ENCODE measurements at regions not wholly inside any gene's neighbourhood (a gene's known extent, or its start where the extent isn't known, plus 50 kb on each side); places are given as distances from the start of the nearest gene placed in this dataset.
"Not testable (repeated sequence)": the region's sequence is repeated elsewhere in the genome, so short reads cannot be mapped to it uniquely, and the experiment has no call there.

DNA sequence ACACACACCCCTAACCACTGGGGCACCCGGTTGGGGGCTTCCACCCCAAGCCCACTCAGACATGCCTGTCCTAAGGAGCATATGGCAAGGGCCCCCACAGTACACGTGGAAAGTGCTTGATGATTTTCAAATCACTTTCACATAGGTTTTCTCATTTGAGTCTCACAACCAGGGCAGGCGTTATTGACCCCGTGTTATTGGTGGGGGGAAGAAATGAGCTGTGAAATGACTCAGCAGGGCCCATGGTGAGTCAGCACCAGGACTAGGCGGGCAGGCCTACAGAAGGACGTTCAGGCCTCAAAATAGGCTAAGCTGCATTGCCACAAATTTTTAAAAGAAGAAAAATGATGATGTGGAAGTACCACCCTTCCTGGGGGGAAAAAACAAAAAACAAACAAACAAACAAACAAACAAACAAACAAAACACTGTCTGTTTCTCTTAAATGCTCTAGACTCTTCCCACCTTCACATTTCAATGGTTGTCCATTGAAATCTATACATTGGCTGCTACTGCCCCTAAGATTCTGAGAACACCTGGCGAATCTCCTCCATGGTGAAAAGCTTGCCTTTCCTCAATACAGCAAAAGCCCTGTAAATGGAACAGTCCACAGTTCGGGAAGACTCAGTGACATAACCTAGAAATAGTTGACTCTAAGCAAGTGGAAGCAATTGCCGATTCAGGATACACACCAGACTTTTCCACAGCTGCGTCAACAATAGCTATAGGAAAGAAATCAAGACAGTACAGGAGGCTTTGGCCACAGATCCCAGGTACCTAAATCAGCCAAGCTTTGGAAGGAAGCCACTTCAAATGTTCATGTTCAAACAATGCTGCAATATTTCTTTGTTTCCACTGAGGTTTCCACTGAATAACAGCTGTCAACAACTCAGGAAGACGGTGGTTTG is 234.7 kb downstream of the TOMM20 start:
- no peaks in the 10 kb centered on the region for H3K36me3 ChIP-seq (replicated peaks)
- TF ChIP-seq, protein P1, sequence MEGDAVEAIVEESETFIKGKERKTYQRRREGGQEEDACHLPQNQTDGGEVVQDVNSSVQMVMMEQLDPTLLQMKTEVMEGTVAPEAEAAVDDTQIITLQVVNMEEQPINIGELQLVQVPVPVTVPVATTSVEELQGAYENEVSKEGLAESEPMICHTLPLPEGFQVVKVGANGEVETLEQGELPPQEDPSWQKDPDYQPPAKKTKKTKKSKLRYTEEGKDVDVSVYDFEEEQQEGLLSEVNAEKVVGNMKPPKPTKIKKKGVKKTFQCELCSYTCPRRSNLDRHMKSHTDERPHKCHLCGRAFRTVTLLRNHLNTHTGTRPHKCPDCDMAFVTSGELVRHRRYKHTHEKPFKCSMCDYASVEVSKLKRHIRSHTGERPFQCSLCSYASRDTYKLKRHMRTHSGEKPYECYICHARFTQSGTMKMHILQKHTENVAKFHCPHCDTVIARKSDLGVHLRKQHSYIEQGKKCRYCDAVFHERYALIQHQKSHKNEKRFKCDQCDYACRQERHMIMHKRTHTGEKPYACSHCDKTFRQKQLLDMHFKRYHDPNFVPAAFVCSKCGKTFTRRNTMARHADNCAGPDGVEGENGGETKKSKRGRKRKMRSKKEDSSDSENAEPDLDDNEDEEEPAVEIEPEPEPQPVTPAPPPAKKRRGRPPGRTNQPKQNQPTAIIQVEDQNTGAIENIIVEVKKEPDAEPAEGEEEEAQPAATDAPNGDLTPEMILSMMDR (IDR thresholded peaks at IDR 0.05; ENCODE audit: low read depth, low read length, missing control alignments) = no peak
- H3K27me3 ChIP-seq (replicated peaks) = no peaks in the 10 kb centered on the region
- H3K27ac ChIP-seq = peak overlapping the region; percentile 65
- peak; percentile 78 for DNase-seq
- H3K4me3 ChIP-seq (ENCODE audit: low read depth, low read length) = no peak overlapping the region
- in situ Hi-C loops (cut with HindIII; ENCODE audit: low pct_ligation_motif_present, low sequenced_read_pairs) = no loop called here

DNA sequence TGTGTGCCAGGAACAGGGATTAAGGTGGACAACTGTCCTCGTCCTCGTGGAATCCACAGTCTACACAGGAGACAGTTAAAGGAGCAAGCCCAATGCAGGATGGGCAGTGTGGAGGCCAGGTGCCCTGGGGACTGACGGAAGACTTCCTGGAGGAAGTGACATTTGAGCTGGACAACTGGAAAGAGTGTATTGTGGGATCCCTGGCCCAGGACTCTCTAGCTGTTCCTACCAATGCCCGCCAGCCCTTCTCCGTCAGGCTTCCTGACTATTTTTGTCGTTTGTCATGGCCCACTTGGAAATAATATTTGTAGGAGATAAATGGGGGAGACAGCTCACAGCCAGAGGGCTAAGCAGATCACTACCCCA is 235.3 kb downstream of the TOMM20 start:
- Histone ChIP-seq H3K27me3 (replicated peaks) (no peaks in the 10 kb centered on the region), H3K4me3 (ENCODE audit: low read depth, low read length) (no peak overlapping the region), H3K27ac (peak overlapping the region; percentile 65), H3K36me3 (replicated peaks) (no peaks in the 10 kb centered on the region)
- TF ChIP-seq, protein P1 (IDR thresholded peaks at IDR 0.05; ENCODE audit: low read depth, low read length, missing control alignments) = no peak
- DNase-seq = no peak
- in situ Hi-C loops (cut with HindIII; ENCODE audit: low pct_ligation_motif_present, low sequenced_read_pairs) = no loop called here

DNA sequence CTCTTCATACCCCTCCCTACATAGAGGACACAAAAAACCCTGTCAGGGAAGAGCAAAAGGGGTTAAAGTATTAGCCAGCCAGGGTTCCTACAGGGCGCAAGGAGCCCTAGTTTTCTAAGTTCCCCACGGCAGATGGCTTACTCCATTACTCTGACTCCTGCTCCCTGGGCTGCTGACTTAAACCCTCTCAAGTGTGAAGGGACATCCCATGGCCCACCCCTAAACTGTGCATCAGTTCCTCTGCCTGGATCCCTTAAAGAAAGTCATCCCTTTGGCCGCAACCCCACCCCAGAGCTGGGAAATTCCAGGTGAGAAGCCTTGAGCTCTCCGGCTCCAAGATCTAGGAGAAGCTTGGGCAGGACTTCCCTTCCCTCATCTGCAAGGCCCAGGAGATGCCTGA is 236.0 kb downstream of the TOMM20 start:
- in situ Hi-C loops (cut with HindIII; ENCODE audit: low pct_ligation_motif_present, low sequenced_read_pairs) = no loop called here
- DNase-seq = no peak
- H3K27me3 ChIP-seq (replicated peaks) = no peaks in the 10 kb centered on the region
- no peak overlapping the region for H3K27ac ChIP-seq
- no peak overlapping the region for H3K4me3 ChIP-seq (ENCODE audit: low read depth, low read length)
- no peaks in the 10 kb centered on the region for H3K36me3 ChIP-seq (replicated peaks)
- TF ChIP-seq, protein P1 (IDR thresholded peaks at IDR 0.05; ENCODE audit: low read depth, low read length, missing control alignments) = no peak

DNA sequence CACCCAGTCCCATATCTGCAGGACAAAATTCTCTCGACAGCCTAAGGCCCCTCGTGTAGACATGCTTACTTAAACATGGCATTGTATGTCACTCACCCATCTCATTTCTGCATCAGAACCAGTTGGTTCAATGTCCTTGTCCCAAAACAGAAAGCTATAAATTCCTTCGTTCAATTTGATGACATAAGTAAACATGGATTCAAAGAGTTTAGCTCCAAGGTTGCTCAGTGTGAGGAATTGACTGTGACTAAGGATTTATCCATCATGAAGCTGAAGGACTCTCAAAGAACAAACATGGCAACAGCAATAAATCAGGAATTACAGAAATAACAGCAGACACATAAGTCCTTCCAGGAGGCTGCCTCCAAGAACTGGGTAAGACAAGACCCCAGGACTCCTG is 237.2 kb downstream of the TOMM20 start:
- in situ Hi-C loops (cut with HindIII; ENCODE audit: low pct_ligation_motif_present, low sequenced_read_pairs) = no loop called here
- Histone ChIP-seq H3K27ac (no peak overlapping the region), H3K36me3 (replicated peaks) (no peaks in the 10 kb centered on the region), H3K27me3 (replicated peaks) (no peaks in the 10 kb centered on the region), H3K4me3 (ENCODE audit: low read depth, low read length) (no peak overlapping the region)
- DNase-seq = no peak
- TF ChIP-seq, protein P1 (IDR thresholded peaks at IDR 0.05; ENCODE audit: low read depth, low read length, missing control alignments) = no peak

DNA sequence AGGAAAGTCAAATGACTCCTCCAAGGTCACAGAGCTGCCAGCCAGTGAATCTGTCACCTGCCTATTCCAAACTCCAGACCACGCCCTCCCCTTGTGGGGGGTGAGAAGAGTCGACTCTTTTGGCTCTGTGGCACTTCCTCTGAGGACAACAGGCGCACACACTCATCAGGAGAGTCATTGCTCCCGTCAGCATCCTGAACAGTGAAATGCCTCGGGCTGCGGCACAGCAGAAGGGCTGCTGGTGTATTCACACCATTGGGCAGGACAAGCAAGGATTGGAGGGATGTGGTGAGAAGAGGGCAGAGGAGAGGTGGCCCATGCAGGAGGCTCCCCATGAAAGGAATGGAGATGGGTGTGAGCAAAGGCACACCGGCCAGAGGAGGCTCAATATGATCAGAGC is 239.0 kb downstream of the TOMM20 start:
- DNase-seq = no peak
- no peak overlapping the region for H3K27ac ChIP-seq
- TF ChIP-seq, protein P1 (IDR thresholded peaks at IDR 0.05; ENCODE audit: low read depth, low read length, missing control alignments) = no peak
- no peak overlapping the region for H3K4me3 ChIP-seq (ENCODE audit: low read depth, low read length)
- in situ Hi-C loops (cut with HindIII; ENCODE audit: low pct_ligation_motif_present, low sequenced_read_pairs) = no loop called here
- no peaks in the 10 kb centered on the region for H3K27me3 ChIP-seq (replicated peaks)
- no peaks in the 10 kb centered on the region for H3K36me3 ChIP-seq (replicated peaks)

DNA sequence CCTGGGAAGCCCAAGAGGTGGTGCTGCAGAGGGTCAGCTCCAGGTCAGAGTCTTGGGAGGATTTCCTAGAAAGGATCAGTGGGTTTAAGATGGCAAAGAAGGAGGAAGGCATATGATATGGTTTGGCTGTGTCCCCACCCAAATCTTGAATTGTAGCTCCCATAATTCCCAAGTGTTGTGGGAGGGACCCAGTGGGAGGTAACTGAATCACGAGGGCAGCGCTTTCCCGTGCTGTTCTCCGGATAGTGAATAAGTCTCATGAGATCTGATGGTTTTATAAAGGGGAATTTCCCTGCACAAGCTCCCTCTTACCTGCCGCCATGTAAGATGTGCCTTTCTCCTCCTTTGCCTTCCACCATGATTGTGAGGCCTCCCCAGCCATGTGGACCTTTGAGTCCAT is 240.4 kb downstream of the TOMM20 start:
- DNase-seq; H3K27ac ChIP-seq; H3K27me3 ChIP-seq (replicated peaks); H3K36me3 ChIP-seq (replicated peaks); in situ Hi-C loops (cut with HindIII; ENCODE audit: low pct_ligation_motif_present, low sequenced_read_pairs); H3K4me3 ChIP-seq (ENCODE audit: low read depth, low read length): not testable (repeated sequence)

All from brain microvascular endothelial cell (primary cell).